HG03095 (cell line): ENCODE measurements at regions not wholly inside any gene's neighbourhood (a gene's known extent, or its start where the extent isn't known, plus 50 kb on each side); places are given as distances from the start of the nearest gene placed in this dataset.

Experiments used
- ATAC-seq: cut with Tn5 transposase; IDR thresholded peaks from one replicate; pipeline ENCODE4 v1.9.1; 2021; ENCODE audit warnings: moderate library complexity; ENCODE audit not compliant: unreplicated experiment

- no peak for ATAC-seq
Measured at GRCh38 chr1:4033713-4034112, 133.6 kb upstream of the C1orf174 start.

- ATAC-seq = no peak
Measured at GRCh38 chr1:4034318-4034887, 134.3 kb upstream of the C1orf174 start.

GRCh38 chr1:4044967-4045366, 144.9 kb upstream of the C1orf174 start:
- no peak for ATAC-seq

GRCh38 chr1:4045397-4046010, 145.4 kb upstream of the C1orf174 start:
- no peak for ATAC-seq

- no peak for ATAC-seq
Measured at GRCh38 chr1:4046836-4047461, 146.9 kb upstream of the C1orf174 start.

GRCh38 chr1:4047666-4048065, 147.6 kb upstream of the C1orf174 start:
- ATAC-seq = no peak

- no peak for ATAC-seq
Measured at GRCh38 chr1:4048076-4048475, 148.0 kb upstream of the C1orf174 start.

GRCh38 chr1:4048921-4049320, 148.8 kb upstream of the C1orf174 start:
- ATAC-seq = no peak

GRCh38 chr1:4050998-4051397, 150.9 kb upstream of the C1orf174 start:
- no peak for ATAC-seq

- no peak for ATAC-seq
Measured at GRCh38 chr1:4052657-4053056, 152.6 kb upstream of the C1orf174 start.

GRCh38 chr1:4053160-4053748, 153.2 kb upstream of the C1orf174 start:
- no peak for ATAC-seq

- ATAC-seq = no peak
Measured at GRCh38 chr1:4053774-4054173, 153.7 kb upstream of the C1orf174 start.

- ATAC-seq = no peak
Measured at GRCh38 chr1:4055294-4055967, 155.4 kb upstream of the C1orf174 start.

GRCh38 chr1:4056422-4056821, 156.3 kb upstream of the C1orf174 start:
- ATAC-seq = no peak

- no peak for ATAC-seq
Measured at GRCh38 chr1:4056989-4057388, 156.9 kb upstream of the C1orf174 start.

GRCh38 chr1:4057603-4058002, 157.5 kb upstream of the C1orf174 start:
- no peak for ATAC-seq

GRCh38 chr1:4058122-4058521, 158.1 kb upstream of the C1orf174 start:
- ATAC-seq = no peak

- ATAC-seq = no peak
Measured at GRCh38 chr1:4058706-4059105, 158.6 kb upstream of the C1orf174 start.

GRCh38 chr1:4059270-4059669, 159.2 kb upstream of the C1orf174 start:
- no peak for ATAC-seq

GRCh38 chr1:4060850-4061249, 160.8 kb upstream of the C1orf174 start:
- no peak for ATAC-seq

- ATAC-seq = no peak
Measured at GRCh38 chr1:4061521-4062031, 161.5 kb upstream of the C1orf174 start.
